ENCODE measurements at regions not wholly inside any gene's neighbourhood (a gene's known extent, or its start where the extent isn't known, plus 50 kb on each side); places are given as distances from the start of the nearest gene placed in this dataset.

- no peaks in the 10 kb centered on the region for H3K9me3 ChIP-seq (ENCODE audit: low read length)
- H3K79me2 ChIP-seq (ENCODE audit: insufficient read depth, low read length) = no peaks in the 10 kb centered on the region
- no peak overlapping the region for H2AFZ ChIP-seq (ENCODE audit: low read length)
- no peaks in the 10 kb centered on the region for H3K27me3 ChIP-seq (ENCODE audit: insufficient read depth, low read length)
- TF ChIP-seq EZH2 (IDR thresholded peaks at IDR 0.05; ENCODE audit: borderline replicate concordance, low read length) (no peak), CTCF (IDR thresholded peaks at IDR 0.05; ENCODE audit: low read length) (no peak)
- no peaks in the 10 kb centered on the region for H3K36me3 ChIP-seq (ENCODE audit: insufficient read depth, low read length)
- no peak overlapping the region for H3K27ac ChIP-seq (ENCODE audit: low read depth, low read length, poor library complexity, severe bottlenecking)
- H4K20me1 ChIP-seq (ENCODE audit: insufficient read depth, low read length) = no peaks in the 10 kb centered on the region
- no peak overlapping the region for H3K4me2 ChIP-seq (ENCODE audit: low read length)
- H3K9me2 ChIP-seq (ENCODE audit: low read depth, low read length) = no peaks in the 10 kb centered on the region
- no peak overlapping the region for H3K4me3 ChIP-seq (ENCODE audit: low read depth, low read length, poor library complexity, severe bottlenecking)
- no peak overlapping the region for H3K9ac ChIP-seq (ENCODE audit: low read length)
- no peaks in the 10 kb centered on the region for H3K4me1 ChIP-seq (ENCODE audit: insufficient read depth, low read length, severe bottlenecking)
- H3F3A ChIP-seq (ENCODE audit: insufficient read depth, low read length) = no peaks in the 10 kb centered on the region
These were observed 370.1 kb upstream of the PMFBP1 start for GRCh38 chr16:72542102-72542501.

GRCh38 chr16:72537664-72538063 is 365.7 kb upstream of the PMFBP1 start:
- H3K79me2 ChIP-seq (ENCODE audit: insufficient read depth, low read length) = no peaks in the 10 kb centered on the region
- TF ChIP-seq EZH2 (IDR thresholded peaks at IDR 0.05; ENCODE audit: borderline replicate concordance, low read length) = no peak
- TF ChIP-seq CTCF (IDR thresholded peaks at IDR 0.05; ENCODE audit: low read length) = no peak
- H4K20me1 ChIP-seq (ENCODE audit: insufficient read depth, low read length) = no peaks in the 10 kb centered on the region
- H2AFZ ChIP-seq (ENCODE audit: low read length) = no peak overlapping the region
- H3K27me3 ChIP-seq (ENCODE audit: insufficient read depth, low read length) = no peaks in the 10 kb centered on the region
- H3K9me3 ChIP-seq (ENCODE audit: low read length) = no peaks in the 10 kb centered on the region
- H3K4me1 ChIP-seq (ENCODE audit: insufficient read depth, low read length, severe bottlenecking) = no peaks in the 10 kb centered on the region
- no peak overlapping the region for H3K27ac ChIP-seq (ENCODE audit: low read depth, low read length, poor library complexity, severe bottlenecking)
- no peak overlapping the region for H3K9ac ChIP-seq (ENCODE audit: low read length)
- H3K36me3 ChIP-seq (ENCODE audit: insufficient read depth, low read length) = no peaks in the 10 kb centered on the region
- no peaks in the 10 kb centered on the region for H3K9me2 ChIP-seq (ENCODE audit: low read depth, low read length)
- H3K4me2 ChIP-seq (ENCODE audit: low read length) = no peak overlapping the region
- H3K4me3 ChIP-seq (ENCODE audit: low read depth, low read length, poor library complexity, severe bottlenecking) = no peak overlapping the region
- no peaks in the 10 kb centered on the region for H3F3A ChIP-seq (ENCODE audit: insufficient read depth, low read length)

GRCh38 chr16:72536723-72537435 is 364.9 kb upstream of the PMFBP1 start:
- H3K27ac ChIP-seq (ENCODE audit: low read depth, low read length, poor library complexity, severe bottlenecking) = no peak overlapping the region
- H3K4me2 ChIP-seq (ENCODE audit: low read length) = no peak overlapping the region
- no peaks in the 10 kb centered on the region for H3K36me3 ChIP-seq (ENCODE audit: insufficient read depth, low read length)
- no peaks in the 10 kb centered on the region for H3K9me3 ChIP-seq (ENCODE audit: low read length)
- no peak overlapping the region for H3K9ac ChIP-seq (ENCODE audit: low read length)
- H3K4me3 ChIP-seq (ENCODE audit: low read depth, low read length, poor library complexity, severe bottlenecking) = no peak overlapping the region
- TF ChIP-seq EZH2 (IDR thresholded peaks at IDR 0.05; ENCODE audit: borderline replicate concordance, low read length) (no peak), CTCF (IDR thresholded peaks at IDR 0.05; ENCODE audit: low read length) (no peak)
- H3K27me3 ChIP-seq (ENCODE audit: insufficient read depth, low read length) = no peaks in the 10 kb centered on the region
- no peaks in the 10 kb centered on the region for H3K4me1 ChIP-seq (ENCODE audit: insufficient read depth, low read length, severe bottlenecking)
- no peaks in the 10 kb centered on the region for H3F3A ChIP-seq (ENCODE audit: insufficient read depth, low read length)
- no peak overlapping the region for H2AFZ ChIP-seq (ENCODE audit: low read length)
- no peaks in the 10 kb centered on the region for H3K9me2 ChIP-seq (ENCODE audit: low read depth, low read length)
- H4K20me1 ChIP-seq (ENCODE audit: insufficient read depth, low read length) = no peaks in the 10 kb centered on the region
- H3K79me2 ChIP-seq (ENCODE audit: insufficient read depth, low read length) = no peaks in the 10 kb centered on the region

All from OCI-LY1 (cell line).